ENCODE measurements at regions not wholly inside any gene's neighbourhood (a gene's known extent, or its start where the extent isn't known, plus 50 kb on each side); places are given as distances from the start of the nearest gene placed in this dataset.
"Not testable (repeated sequence)": the region's sequence is repeated elsewhere in the genome, so short reads cannot be mapped to it uniquely, and the experiment has no call there.

- intact Hi-C loops (cut with micrococcal nuclease), result no loop called here
Measured at GRCh38 chr14:37985826-37986470, 221.8 kb upstream of the SSTR1 start.

- intact Hi-C loops (cut with micrococcal nuclease), result no loop called here
Measured at GRCh38 chr14:37988472-37988871, 219.2 kb upstream of the SSTR1 start.

GRCh38 chr14:37991027-37991426, 216.7 kb upstream of the SSTR1 start:
- intact Hi-C loops (cut with micrococcal nuclease), result no loop called here

DNA sequence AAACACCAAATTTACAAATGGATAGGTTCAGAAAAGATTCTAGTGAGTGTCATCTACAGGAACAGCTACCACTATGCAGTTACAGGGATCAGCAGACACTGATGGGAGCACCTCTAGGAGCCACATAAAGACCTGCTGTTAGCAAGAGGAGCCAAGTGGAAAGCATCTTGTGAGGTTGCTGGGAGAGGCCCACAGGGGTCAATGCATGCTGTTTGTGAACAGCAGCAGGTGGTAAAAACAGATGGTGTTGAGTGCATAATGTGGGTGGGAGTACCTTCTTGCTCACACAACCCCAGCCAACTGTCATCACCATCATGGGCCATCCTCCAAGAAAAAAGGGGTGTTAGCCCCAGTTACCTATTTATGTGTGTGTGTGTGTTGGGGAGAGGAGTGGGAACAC, 215.2 kb upstream of the SSTR1 start:
- intact Hi-C loops (cut with micrococcal nuclease), result no loop called here

DNA sequence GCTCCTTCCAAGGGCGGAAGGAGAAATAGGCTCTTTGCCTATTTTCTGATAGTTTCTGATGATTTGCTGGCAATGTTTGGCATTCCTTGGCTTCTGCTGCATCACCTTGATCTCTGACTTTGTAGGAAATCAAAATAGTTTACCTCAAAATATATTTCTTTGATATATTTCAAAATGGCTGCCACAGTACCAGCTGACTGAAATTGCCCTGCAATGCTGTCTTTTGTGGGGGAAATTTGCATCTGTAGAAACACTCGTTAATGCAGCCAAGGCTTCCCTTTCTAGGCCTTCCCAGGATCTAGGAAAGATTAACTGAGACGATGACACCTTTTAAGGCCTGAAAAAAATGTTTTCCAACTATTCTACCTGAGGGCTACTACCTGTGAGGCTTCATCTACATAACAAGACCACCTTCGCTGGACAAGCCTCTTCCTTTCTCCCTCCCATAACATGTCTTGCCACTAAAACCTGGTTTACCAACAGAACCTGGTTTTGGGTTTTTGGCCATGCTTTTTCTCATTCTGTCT, 212.8 kb upstream of the SSTR1 start:
- intact Hi-C loops (cut with micrococcal nuclease), result no loop called here

GRCh38 chr14:37997017-37997416, 210.7 kb upstream of the SSTR1 start:
- intact Hi-C loops (cut with micrococcal nuclease), result no loop called here

- intact Hi-C loops (cut with micrococcal nuclease), result no loop called here
Measured at GRCh38 chr14:38000340-38000739, 207.4 kb upstream of the SSTR1 start.

DNA sequence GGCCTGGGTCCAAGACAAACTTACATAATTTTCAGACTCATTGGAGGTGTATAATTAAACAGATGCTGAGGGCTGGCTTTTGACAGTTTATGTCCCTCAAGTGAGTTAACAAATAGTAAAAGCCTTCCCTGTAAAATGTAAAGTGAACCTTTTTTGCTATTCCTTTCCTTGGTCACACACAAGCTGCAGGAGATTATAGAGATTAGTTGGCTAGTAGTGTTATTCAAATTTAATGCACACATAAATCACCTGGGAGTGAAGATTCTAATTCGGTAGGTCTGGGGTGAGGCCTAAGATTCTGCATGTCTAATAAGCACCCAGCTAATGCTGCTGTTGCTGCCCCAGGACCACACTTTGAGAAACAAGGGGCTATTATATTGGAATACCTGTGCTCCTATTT, 206.2 kb upstream of the SSTR1 start:
- intact Hi-C loops (cut with micrococcal nuclease), result no loop called here

GRCh38 chr14:38003746-38004609, 203.7 kb upstream of the SSTR1 start:
- intact Hi-C loops (cut with micrococcal nuclease), result no loop called here

- intact Hi-C loops (cut with micrococcal nuclease), result no loop called here
Measured at GRCh38 chr14:38004610-38004879, 203.2 kb upstream of the SSTR1 start.

GRCh38 chr14:38011156-38011555, 196.5 kb upstream of the SSTR1 start:
- intact Hi-C loops (cut with micrococcal nuclease), result not testable (repeated sequence)

GRCh38 chr14:38012056-38012455, 195.6 kb upstream of the SSTR1 start:
- intact Hi-C loops (cut with micrococcal nuclease), result no loop called here

GRCh38 chr14:38016497-38016896, 191.2 kb upstream of the SSTR1 start:
- intact Hi-C loops (cut with micrococcal nuclease), result no loop called here

GRCh38 chr14:38021861-38022260, 185.8 kb upstream of the SSTR1 start:
- intact Hi-C loops (cut with micrococcal nuclease), result no loop called here

DNA sequence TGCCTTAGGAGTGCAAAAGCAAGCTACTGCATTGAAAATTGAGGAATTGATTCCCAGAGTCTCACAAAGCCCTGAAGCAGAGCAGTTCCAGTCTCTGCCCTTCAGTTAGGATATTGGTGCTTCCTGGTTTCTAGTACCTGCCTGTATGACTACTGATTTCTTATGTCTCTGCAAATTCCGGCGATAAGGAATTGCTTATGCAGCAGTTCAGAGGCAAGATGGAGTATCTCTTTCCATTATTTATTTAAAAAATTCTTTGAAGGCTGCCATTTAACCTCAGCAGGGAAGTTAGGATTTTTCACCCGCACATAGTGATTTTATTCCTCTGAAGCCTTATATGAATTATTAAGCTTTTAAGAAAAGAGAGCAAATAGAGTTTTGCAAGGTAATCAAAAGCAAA, 184.9 kb upstream of the SSTR1 start:
- intact Hi-C loops (cut with micrococcal nuclease), result no loop called here

GRCh38 chr14:38038171-38038570, 169.5 kb upstream of the SSTR1 start:
- intact Hi-C loops (cut with micrococcal nuclease), result no loop called here

DNA sequence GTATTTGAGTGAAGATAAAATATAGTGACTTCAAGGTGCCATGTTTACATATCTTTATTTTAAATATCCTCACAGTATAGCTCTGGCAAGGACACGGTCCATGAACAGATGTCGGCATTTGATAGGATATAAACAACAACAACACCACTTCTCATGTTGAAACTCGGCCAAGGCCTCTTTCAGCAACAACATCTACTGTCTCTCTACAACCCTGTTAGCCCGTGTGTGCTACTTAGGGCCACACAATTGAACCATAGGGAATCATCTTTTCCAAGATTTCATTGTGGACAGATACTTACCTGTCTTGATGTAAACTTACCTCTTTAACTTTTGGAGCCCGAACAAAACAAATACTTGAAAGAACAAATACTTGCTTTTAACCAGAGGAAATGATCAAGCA, 168.7 kb upstream of the SSTR1 start:
- intact Hi-C loops (cut with micrococcal nuclease), result no loop called here

DNA sequence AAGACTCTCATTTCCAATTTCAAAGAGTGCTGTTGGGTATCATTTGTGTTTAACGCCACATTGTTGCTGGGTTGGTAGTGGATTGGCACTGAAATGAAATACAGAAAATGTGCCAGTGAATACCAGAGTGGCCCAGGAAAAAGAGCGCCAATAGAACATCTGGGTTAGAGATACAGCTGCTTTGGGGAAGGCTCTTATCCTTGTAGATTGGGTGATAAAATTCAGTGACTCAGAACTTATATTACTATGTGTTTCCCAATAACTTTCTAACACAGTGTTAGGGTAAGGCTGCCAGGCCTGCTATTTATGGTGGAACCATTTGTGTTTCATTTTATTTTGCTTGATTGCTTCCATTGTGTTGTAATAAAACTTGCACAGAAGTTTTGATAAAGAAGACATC, 168.2 kb upstream of the SSTR1 start:
- intact Hi-C loops (cut with micrococcal nuclease), result no loop called here

DNA sequence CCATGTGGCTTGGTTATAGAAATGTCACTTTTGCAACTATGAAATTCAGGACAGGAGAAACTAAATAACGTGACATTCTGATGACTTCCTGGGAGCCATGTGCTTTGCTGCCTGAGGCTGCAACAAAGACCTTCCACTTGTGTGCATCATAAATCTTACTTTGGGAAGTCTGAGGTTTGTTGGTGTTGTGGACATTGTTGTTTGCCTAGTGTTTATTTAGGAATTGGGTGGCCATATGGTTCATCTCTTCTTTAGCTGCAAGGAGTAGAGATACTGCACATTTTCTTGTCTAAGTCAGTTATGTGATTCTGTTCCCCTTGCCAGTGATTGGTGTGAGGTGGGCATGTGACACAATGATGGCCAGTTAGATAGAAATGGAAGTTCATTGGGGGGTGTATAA, 167.3 kb upstream of the SSTR1 start:
- intact Hi-C loops (cut with micrococcal nuclease), result no loop called here

- intact Hi-C loops (cut with micrococcal nuclease), result no loop called here
Measured at GRCh38 chr14:38042322-38042721, 165.4 kb upstream of the SSTR1 start.

GRCh38 chr14:38044710-38045109, 163.0 kb upstream of the SSTR1 start:
- intact Hi-C loops (cut with micrococcal nuclease), result no loop called here

- intact Hi-C loops (cut with micrococcal nuclease), result no loop called here
Measured at GRCh38 chr14:38045461-38045860, 162.2 kb upstream of the SSTR1 start.

GRCh38 chr14:38046160-38046559, 161.5 kb upstream of the SSTR1 start:
- intact Hi-C loops (cut with micrococcal nuclease), result no loop called here
